Aorta (tissue), 5 donors: ENCODE measurements at regions not wholly inside any gene's neighbourhood (a gene's known extent, or its start where the extent isn't known, plus 50 kb on each side); places are given as distances from the start of the nearest gene placed in this dataset.

ENCODE experiments used
- ATAC-seq: fragments of 200-7000 bp; cut with Tn5 transposase; one replicate; pipeline ENCODE4 v1.9.1; 2022; ENCODE audit warnings: moderate library complexity; ENCODE audit not compliant: low FRiP score
- DNase-seq, 2 donors: peaks; one replicate each; pipeline ENCODE4 v3.0.0-alpha.2; 2020
- H3K27ac ChIP-seq, 2 donors: one replicate each; pipeline ENCODE4 v1.5.1; 2013; ENCODE audit warnings: low read length in 2 of 2, mild to moderate bottlenecking in 2 of 2, moderate library complexity in 2 of 2, control low read depth in 1 of 2, inconsistent platforms in 1 of 2, low read depth in 1 of 2
- H3K27me3 ChIP-seq, 2 donors: one replicate each; pipeline ENCODE4 v1.6.1; 2013; ENCODE audit warnings: control low read depth in 1 of 2, low read length in 1 of 2, mild to moderate bottlenecking in 1 of 2, moderate library complexity in 1 of 2; ENCODE audit not compliant: insufficient read depth in 2 of 2, control insufficient read depth in 1 of 2
- H3K36me3 ChIP-seq, 2 donors: one replicate each; pipeline ENCODE4 v1.6.1; 2013; ENCODE audit warnings: control low read depth in 1 of 2, low read length in 1 of 2, mild to moderate bottlenecking in 1 of 2; ENCODE audit not compliant: insufficient read depth in 2 of 2, control insufficient read depth in 1 of 2
- H3K4me1 ChIP-seq, 2 donors: one replicate each; pipeline ENCODE4 v1.6.1; 2013; ENCODE audit warnings: low read length in 2 of 2, control low read depth in 1 of 2, mild to moderate bottlenecking in 1 of 2, moderate library complexity in 1 of 2; ENCODE audit not compliant: insufficient read depth in 2 of 2, control insufficient read depth in 1 of 2
- H3K4me3 ChIP-seq, 2 donors: one replicate each; pipeline ENCODE4 v1.5.1; 2013; ENCODE audit warnings: low read length in 2 of 2, control low read depth in 1 of 2, mild to moderate bottlenecking in 1 of 2
- H3K9me3 ChIP-seq: one replicate; pipeline ENCODE4 v1.6.1; 2013; ENCODE audit warnings: mild to moderate bottlenecking, low read length; ENCODE audit not compliant: control insufficient read depth
- WGBS, 2 donors: extraction: QIAGEN DNeasy Blood & Tissue Kit; methylation state at CpG; one replicate each; pipeline ENCODE4 v1.1.7; 2013; 5-methylcytosine and 5-hydroxymethylcytosine counted together
- intact Hi-C, 2 donors: fragments of 100-400 bp; cut with DNase I; formaldehyde crosslinking; loops; one replicate each; pipeline versions ENCODE4 v1.14.2 to v1.15.0; 2022
- donor health status: healthy with polysubstance abuse.
- donor health status: Bipolar disorder and iron deficiency.
- donor health status: DM: no; HTN: no; CAD: no.
- donor health status: DM: no; HTN: no; CAD: no.
- donor health status: DM: yes; HTN: yes; CAD: no.

GRCh38 chr2:129377078-129377469, 602.4 kb upstream of the RAB6C start:
- WGBS, 2 donors: 83 to 84% methylated on average over 4 of the region's 4 CpGs
- Histone ChIP-seq H3K36me3 (no peaks in the 10 kb centered on the region), H3K9me3 (peaks cover 1% of the 10 kb centered on the region), H3K4me1 (no peaks in the 10 kb centered on the region), H3K27ac (no peak overlapping the region), H3K4me3 (no peak overlapping the region), H3K27me3 (no peaks in the 10 kb centered on the region)
- DNase-seq (no peak), ATAC-seq (no peak)
- intact Hi-C loops: no loop called here

GRCh38 chr2:129378186-129378585, 601.3 kb upstream of the RAB6C start:
- Histone ChIP-seq H3K4me3 (no peak overlapping the region), H3K9me3 (peaks cover 1% of the 10 kb centered on the region), H3K27me3 (no peaks in the 10 kb centered on the region), H3K4me1 (no peaks in the 10 kb centered on the region), H3K36me3 (no peaks in the 10 kb centered on the region), H3K27ac (no peak overlapping the region)
- DNase-seq: no peak
- intact Hi-C loops: no loop called here
- ATAC-seq: no peak
- WGBS, 2 donors: 92 to 93% methylated on average over 10 of the region's 10 CpGs

- H3K27ac ChIP-seq: no peak overlapping the region
- H3K9me3 ChIP-seq: peaks cover 1% of the 10 kb centered on the region
- H3K4me1 ChIP-seq: no peaks in the 10 kb centered on the region
- no peak for DNase-seq
- no peak for ATAC-seq
- no peak overlapping the region for H3K4me3 ChIP-seq
- WGBS, 2 donors: 67 to 73% methylated on average over 3 of the region's 3 CpGs
- H3K36me3 ChIP-seq: no peaks in the 10 kb centered on the region
- no peaks in the 10 kb centered on the region for H3K27me3 ChIP-seq
- intact Hi-C loops: no loop called here
These were observed 600.1 kb upstream of the RAB6C start for GRCh38 chr2:129379411-129379810.

- DNase-seq (no peak), ATAC-seq (no peak)
- Histone ChIP-seq H3K27ac (no peak overlapping the region), H3K9me3 (peaks cover 1% of the 10 kb centered on the region), H3K4me1 (no peaks in the 10 kb centered on the region), H3K27me3 (no peaks in the 10 kb centered on the region), H3K4me3 (no peak overlapping the region), H3K36me3 (no peaks in the 10 kb centered on the region)
- intact Hi-C loops: no loop called here
These were observed 597.7 kb upstream of the RAB6C start for GRCh38 chr2:129381789-129382188.

GRCh38 chr2:129388870-129389269, 590.6 kb upstream of the RAB6C start:
- Histone ChIP-seq H3K9me3 (no peaks in the 10 kb centered on the region), H3K4me3 (no peak overlapping the region), H3K4me1 (no peaks in the 10 kb centered on the region), H3K27ac (no peak overlapping the region), H3K27me3 (no peaks in the 10 kb centered on the region), H3K36me3 (no peaks in the 10 kb centered on the region)
- intact Hi-C loops: no loop called here
- ATAC-seq: no peak
- 72 to 86% methylated on average over 2 of the region's 2 CpGs for WGBS, 2 donors
- DNase-seq: no peak

GRCh38 chr2:129393816-129394215, 585.6 kb upstream of the RAB6C start:
- intact Hi-C loops: loop anchor here in 1 of 2 donors (10.0 kb wide), 1 partner anchor 659 kb away; no protein-coding TSS in a partner anchor
- DNase-seq (no peak), ATAC-seq (no peak)
- no peaks in the 10 kb centered on the region for H3K9me3 ChIP-seq
- no peak overlapping the region for H3K4me3 ChIP-seq
- no peaks in the 10 kb centered on the region for H3K27me3 ChIP-seq
- H3K4me1 ChIP-seq: no peaks in the 10 kb centered on the region
- no peaks in the 10 kb centered on the region for H3K36me3 ChIP-seq
- no peak overlapping the region for H3K27ac ChIP-seq
- WGBS, 2 donors: 84 to 89% methylated on average over 2 of the region's 2 CpGs

- Histone ChIP-seq H3K4me3 (no peak overlapping the region), H3K36me3 (no peaks in the 10 kb centered on the region), H3K4me1 (no peaks in the 10 kb centered on the region), H3K9me3 (no peaks in the 10 kb centered on the region), H3K27ac (no peak overlapping the region), H3K27me3 (no peaks in the 10 kb centered on the region)
- ATAC-seq (no peak), DNase-seq (no peak)
- intact Hi-C loops: loop anchor here in 1 of 2 donors (10.0 kb wide), 1 partner anchor 662 kb away; no protein-coding TSS in a partner anchor
- WGBS, 2 donors: 67 to 80% methylated on average over 3 of the region's 3 CpGs
These were observed 582.4 kb upstream of the RAB6C start for GRCh38 chr2:129396980-129397599.

- no peak overlapping the region for H3K4me3 ChIP-seq
- no peak for DNase-seq
- WGBS, 2 donors: 70 to 77% methylated on average over 7 of the region's 7 CpGs
- intact Hi-C loops: no loop called here
- ATAC-seq: no peak
- H3K27ac ChIP-seq: no peak overlapping the region
- no peaks in the 10 kb centered on the region for H3K4me1 ChIP-seq
- H3K9me3 ChIP-seq: no peaks in the 10 kb centered on the region
- H3K36me3 ChIP-seq: no peaks in the 10 kb centered on the region
- H3K27me3 ChIP-seq: no peaks in the 10 kb centered on the region
These were observed 578.6 kb upstream of the RAB6C start for GRCh38 chr2:129400826-129401225.

GRCh38 chr2:129402076-129402475, 577.4 kb upstream of the RAB6C start:
- no peak for ATAC-seq
- H3K27me3 ChIP-seq: no peaks in the 10 kb centered on the region
- H3K4me1 ChIP-seq: no peaks in the 10 kb centered on the region
- no peak overlapping the region for H3K27ac ChIP-seq
- no peaks in the 10 kb centered on the region for H3K9me3 ChIP-seq
- intact Hi-C loops: no loop called here
- no peak for DNase-seq
- H3K36me3 ChIP-seq: no peaks in the 10 kb centered on the region
- 52 to 57% methylated on average over 2 of the region's 2 CpGs for WGBS, 2 donors
- H3K4me3 ChIP-seq: no peak overlapping the region
